HG03135 (cell line): ENCODE measurements at regions not wholly inside any gene's neighbourhood (a gene's known extent, or its start where the extent isn't known, plus 50 kb on each side); places are given as distances from the start of the nearest gene placed in this dataset.

ENCODE experiments used
- ATAC-seq: cut with Tn5 transposase; IDR thresholded peaks from one replicate; pipeline ENCODE4 v1.9.1; 2021; ENCODE audit warnings: mild to moderate bottlenecking, moderate library complexity; ENCODE audit not compliant: unreplicated experiment

DNA sequence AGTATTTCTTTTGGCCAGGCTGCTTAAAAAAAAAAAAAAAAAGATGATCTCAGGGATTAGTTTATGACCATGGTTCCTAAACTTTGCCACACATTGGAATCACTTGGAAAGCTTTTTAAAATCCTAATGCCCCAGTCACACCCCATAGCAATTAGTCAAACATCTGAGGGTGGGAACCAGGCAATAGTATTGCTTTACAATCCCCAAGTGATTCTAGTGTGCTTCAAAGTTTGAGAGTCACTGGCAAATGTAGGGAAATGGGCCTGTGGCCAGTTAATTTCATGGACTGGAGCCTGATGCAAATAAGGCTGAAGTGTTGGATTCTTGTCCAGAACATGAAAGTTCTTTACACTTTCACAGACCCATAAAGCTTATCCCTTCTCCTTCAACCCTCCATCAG is 374.6 kb upstream of the ESRRG start:
- no peak for ATAC-seq

DNA sequence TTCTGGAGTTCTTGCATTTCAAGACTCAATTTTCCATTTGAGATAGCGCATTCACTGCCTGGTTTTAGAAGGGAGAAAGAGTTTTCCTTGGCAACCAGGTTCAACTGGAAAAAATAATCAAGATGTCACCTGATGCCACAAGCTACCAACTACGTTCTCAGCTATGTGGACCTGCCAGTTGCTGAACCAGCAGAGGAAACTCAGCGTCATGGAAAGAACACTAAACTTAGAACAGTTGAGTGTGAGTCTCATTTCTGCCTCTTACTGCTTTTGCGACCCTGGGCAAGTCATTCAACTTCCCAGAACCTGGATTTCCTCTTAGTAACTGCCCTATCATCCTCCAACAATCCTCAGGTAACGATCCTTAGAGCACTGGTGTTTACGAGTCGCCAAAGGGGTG is 373.0 kb upstream of the ESRRG start:
- ATAC-seq, result no peak

DNA sequence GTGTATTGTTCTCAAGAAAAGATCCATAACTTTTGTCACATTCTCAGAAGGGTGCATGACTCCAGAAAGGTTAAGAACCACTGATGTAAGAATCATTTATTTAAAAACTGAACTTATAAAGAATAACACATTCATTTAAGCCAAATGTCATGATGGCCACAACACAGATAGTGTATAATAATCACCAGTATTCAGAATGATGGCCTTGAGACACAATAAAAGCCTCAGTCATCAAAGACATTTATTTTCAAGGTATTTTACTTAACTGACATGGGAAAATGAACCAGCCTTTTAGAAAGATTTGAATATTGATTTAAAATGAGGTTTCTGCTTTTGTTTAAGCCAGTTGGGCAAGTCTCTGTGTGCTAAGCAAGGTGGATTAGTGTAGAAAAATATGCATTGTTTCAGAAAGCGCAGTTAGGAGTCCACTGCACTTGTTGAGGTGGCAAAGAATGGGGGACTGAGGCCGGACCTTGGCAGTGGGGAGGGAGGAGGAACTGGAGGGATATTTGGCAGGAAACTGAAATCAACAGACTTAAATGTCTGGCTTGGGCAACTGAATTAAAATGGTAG is 371.9 kb upstream of the ESRRG start:
- ATAC-seq, result no peak

DNA sequence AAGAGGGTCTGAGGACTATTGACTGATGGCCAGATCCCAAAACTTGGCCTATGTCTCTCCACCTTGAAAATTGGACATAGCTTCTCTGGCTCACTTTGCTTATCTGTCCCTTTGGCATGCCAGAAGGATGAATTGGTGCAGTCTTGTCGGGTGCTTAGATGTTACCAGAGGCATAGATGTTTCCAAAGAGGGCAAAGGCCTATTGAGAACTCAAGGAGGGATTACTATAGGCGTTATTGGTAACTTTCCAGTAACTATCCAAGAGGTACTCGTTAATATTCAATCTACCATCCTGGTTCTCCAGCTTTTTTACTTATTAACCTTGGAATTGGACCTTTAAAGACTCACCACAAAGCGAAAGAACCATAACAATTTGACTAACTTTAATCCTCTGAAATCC is 368.3 kb upstream of the ESRRG start:
- ATAC-seq, result no peak

DNA sequence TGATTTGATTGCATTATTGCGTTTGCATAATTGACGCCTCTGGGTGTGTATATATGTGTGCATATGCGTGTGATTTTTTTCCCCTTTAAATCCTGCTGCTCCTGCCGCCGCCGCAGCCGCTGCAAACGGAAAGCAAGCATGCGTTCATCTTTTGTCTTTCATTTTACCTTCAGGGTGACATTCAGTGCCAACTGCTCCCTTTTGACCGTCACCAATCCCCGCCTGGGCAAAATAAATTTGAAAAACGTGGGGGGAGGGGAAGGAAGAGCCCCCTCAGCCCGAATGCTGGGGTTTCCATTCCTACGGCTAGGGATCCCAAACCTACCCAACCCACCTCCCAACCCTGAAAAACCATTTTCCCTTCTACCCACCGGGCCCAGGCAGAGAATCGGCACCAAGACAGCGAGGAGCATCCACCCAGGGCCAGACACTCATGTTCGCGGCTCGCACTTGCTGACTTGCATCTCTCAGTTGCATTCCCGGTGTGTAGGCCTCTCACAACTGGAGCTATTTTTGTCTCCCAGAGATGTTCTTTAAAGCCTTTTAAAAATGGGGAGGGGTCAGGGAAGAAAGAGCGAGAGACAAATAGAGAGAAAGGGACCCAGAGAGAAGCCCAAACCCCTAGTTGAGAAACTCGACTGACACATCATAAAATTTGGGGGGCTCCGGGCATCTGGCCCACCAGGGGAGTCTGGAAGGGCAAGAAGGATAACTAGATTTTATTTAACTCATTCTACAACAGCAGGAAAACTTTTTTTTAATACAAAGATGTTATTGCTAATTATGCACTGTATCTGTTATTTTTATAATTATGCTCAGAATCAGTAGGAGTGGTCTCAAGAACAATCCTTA is 367.1 kb upstream of the ESRRG start:
- ATAC-seq, result no peak

DNA sequence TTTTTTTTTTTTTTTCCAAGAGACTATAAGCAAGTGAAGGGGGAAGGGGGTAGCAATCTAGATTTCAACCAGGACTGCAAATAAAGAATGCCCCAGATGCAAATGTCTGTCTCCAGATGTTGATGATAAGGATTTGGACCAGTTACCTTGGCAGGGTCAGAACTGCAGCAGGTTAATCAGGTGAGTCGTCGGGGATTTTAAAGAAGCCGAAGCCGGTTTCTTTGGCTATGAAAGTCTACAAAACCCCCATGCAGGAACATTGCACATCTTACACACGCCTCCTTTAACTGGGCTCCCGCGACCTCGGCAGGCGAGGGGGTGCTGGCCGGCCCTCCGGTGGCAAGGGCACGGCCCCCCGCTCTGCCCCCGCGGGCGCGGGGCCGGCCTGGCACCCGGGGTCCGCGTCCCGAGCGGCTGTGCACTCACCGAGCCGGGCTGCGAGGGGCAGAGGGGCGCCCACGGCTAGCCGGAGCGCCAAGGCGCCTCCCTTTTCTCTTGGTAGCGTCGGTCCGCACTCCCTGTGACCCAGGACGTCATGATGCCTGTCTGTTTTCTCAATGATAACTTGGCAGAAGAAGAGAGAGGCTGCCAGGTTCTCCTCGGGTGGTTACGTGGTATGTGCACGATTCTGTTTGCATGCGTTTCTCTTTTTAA is 366.3 kb upstream of the ESRRG start:
- no peak for ATAC-seq

DNA sequence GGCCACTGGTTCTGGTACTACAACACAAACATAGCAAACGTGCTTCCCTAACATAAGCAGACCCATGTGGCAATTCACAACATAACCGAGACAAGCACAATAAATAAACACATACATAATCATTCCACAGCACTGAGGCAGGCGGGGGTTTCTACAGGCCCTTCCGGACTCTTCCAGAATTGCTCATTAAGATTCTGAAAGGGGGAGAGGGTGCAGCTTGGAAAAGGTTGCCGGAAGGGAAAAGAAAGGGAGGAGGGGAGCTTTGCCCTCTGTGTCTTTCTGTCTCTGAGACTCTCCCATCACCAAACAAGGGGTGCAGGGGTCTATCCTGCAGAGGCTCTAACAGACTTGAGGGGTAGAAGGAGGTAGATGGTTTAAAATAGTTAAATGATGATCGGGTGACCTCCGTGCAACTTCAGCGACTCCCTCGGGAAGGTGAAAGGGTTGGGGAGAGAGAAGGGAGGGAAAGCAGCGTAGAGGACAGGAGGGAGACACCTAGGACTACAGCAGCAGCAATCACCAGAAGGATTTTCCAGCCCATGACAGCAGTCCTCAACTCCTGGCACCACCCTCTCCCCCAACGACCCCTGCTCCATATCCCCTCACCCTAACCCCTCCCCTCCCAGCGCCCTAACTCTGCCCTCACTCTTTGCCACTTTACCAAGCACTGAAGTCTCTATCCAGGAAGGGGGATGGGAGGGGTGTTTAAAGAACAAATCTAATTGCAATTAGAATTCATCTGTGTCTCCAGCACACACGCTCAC is 365.5 kb upstream of the ESRRG start:
- ATAC-seq, result no peak

DNA sequence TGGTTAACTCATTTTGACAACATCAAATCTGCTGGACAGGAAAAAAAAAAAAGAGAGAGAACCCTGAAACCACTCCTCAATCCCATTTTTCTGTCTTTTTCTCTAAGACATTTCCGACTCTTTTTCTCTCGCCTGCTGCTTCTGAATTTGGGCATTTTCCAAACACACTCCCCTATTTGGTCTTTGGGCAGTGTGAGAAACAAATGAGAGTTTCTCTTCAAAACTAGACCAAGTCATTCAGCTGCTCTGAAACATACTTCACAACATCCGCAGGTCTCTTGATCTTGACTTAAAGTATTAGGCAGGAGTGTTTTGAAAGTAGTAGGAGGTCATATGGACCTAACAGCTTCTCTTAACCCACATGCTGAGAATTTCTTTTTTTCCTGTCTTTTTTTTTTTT is 364.8 kb upstream of the ESRRG start:
- no peak for ATAC-seq

DNA sequence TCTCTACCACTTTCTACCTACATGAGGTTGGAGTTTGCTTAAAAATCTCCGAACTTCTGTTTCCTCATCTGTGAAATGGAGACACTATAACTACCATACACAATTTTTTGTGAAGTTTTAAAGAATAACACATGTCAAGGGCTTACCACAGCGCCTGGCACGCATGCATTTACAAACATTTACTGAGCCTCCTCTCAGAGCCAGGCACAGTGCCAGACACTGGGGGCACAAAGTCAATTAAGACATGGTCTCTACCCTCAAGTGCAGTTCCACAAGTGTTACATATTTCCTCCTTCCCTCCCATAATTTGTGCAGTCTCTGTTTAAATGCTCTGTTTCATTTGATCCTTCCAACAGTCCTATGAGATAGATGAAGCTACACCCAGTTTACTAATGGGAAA is 356.4 kb upstream of the ESRRG start:
- no peak for ATAC-seq

DNA sequence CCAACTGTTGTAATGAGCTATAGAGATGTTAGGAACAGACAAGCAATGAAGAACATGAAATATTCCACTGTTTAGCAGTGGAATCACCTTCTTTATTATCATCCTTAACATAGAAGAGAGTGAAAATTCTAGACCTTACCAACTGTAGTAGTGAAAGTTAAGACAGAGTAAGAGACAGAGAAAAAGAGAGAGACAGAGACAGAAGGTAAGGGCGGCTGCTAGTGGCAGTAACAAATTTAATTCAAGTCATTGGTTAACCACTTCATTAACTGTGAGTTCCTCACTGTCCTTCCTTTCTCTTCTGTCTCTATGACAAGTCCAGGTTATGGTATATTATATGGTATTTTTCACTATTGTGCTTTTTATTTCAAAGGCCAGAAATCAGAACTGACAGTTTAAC is 355.7 kb upstream of the ESRRG start:
- ATAC-seq, result no peak

DNA sequence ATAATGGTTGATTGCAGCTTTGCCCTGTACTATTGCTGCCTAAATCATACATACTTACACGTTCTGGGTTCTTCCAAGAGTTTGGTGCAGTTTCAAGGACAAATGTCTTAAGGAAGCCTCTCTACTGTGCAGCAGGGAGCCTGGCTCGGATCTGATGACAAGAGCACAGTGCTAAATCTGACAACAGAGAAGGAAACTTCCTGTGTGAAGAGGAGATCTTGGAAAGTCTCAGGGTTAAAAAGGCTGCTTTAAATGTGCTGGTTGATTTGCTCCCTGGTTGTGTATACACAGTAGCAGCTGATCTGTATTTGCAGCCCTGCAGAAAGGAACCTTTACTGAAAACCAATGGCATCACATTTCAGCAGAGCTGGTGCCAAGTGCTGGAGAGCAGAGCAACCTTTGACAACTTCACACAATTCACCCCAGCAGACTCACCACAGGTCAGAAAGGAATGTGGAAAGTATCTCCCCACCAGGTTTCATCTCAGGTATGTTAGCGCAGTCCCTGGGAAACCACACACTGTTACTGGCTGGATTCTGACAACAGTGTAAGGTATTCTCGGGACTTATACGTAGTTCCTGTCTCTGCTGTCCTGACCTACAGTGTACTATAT is 355.0 kb upstream of the ESRRG start:
- no peak for ATAC-seq

DNA sequence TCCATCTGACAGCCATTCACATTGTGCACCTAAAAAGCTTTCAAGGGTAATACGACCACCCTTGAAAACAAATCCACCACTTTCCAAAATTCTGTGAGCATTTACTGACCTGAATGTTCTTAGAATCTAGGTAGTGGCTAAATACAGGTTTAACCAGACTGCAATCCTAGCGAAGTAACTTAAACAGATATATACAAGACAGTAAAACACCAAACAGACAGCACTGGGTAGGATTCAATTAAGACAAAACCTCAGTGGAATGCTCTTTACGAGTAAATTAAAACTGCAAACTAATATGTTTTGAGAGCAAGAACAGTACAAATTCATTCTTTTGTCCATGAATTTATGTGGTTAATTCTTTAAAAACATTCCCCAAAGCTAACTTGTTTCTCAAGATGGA is 354.2 kb upstream of the ESRRG start:
- no peak for ATAC-seq

DNA sequence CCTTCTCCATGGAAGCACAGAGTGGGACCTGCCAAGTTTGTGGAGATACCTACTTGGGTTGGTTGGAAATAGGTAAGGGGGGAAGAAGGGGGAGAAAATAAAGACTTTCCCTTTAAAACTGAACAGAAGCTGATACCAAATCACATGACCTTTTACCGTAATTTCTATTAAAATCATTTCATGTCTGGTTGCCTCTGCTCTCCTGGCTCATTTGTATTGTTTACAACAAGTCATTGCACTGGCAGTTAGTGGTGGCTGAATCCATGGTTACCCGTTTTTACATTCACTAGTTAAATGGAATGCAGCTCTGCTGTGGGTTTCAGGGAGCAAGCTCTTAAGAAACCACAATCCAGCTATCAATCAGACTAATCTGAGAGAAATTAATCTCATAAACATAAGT is 353.7 kb upstream of the ESRRG start:
- ATAC-seq, result no peak

DNA sequence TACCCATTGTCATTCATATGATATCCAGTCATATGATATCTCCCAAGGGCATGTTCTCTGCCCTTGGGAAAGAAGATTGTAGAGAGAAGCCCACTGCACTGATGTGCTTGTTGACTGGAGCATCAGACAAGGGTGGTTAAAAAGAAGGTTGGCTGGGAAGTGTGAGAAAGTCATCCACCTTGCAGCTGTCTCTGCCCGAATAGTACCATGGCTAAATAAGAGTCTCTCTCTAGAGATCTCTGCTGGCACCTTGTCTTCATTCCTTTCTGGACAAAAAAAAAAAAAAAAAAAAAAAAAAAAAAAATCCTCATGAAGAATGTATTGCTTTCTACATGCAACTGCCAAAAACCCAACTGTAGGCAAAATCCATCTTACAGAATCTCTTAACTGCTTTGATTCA is 349.7 kb upstream of the ESRRG start:
- no peak for ATAC-seq

DNA sequence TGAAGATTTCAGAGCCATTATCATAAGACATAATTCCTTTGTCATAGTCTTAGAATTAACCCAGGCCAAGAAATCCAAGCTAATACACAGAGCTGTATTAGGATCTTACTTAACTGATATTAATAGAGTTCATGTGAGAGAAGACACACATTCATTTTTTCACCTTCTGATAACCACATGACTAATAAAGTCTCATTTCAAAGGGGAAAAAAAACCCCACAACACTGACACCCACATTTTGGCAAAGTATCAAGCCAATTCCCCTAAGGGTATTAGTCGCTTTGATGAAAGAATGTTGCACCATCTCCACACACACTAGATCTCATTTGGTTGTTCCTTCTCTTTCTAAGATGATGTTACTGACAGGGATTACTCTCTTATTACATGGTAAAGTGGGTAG is 344.4 kb upstream of the ESRRG start:
- no peak for ATAC-seq

DNA sequence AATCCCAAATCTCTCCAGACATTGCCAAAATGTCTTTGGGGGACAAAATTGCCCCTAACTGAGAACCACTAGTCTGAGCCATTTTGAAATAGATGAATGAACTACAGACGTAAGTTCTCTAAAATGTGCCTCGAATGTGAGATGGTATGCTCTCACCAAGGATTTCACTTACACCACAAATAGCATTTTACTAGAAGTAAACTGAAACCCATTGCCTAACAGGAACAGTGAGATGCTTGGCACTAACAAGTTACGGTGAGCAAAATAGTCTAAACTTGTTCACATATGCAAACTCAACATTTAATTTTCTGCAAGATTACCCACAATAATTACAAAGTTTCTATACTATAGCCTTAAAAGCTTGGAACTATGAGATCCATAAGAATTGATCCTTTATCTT is 343.6 kb upstream of the ESRRG start:
- ATAC-seq, result no peak

DNA sequence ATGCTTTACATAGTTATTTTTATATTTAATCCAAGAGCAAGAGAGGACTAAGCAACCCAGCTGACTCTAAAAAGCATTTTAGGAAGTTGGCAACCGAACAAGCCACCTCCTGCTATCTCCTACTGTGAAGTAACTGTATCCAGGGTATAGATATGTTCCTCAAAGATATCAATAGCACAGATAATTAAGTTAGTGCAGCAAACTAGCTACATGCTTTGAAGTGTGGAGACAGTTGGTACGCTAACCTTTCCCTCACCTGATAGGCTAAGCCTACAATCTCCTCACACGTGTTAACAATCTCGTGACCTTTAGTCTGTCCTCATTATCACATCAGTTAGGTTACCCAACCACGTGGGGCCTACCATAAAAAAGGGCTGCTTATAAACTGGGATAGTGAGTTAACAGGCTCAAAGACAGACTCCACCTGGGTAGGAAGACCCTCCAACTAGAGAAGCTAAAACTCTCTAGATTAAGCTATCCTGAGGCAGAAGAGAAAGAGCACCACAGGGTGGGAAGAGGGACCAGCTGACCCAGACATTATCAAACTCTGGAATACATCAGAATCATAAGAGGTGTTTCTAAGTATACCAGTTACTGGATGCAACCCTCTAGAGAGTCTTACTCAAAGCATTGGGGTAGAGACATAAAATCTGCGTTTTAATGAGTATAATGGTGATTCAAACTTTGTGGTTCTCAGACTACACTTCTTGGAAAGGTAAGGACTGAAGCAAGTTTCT is 340.1 kb upstream of the ESRRG start:
- no peak for ATAC-seq

DNA sequence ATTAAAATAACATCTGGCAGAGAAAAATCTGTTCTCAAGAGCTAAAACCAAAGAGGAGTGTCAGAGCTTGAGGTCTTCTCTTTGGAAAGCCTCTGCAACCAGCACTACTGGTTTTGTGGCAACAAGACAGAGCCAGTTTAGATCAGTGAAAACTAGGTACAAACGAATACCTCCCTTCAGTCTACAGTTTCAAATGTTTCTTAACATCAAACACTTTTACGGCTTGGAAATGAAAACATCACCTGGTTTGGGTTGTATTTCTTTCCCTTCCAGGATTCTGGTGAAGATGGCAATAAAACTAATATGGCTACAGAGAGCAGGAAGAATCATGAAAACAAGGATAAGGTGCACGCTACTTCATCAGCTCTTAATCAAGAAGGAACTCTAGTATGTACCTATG is 339.4 kb upstream of the ESRRG start:
- ATAC-seq, result no peak

DNA sequence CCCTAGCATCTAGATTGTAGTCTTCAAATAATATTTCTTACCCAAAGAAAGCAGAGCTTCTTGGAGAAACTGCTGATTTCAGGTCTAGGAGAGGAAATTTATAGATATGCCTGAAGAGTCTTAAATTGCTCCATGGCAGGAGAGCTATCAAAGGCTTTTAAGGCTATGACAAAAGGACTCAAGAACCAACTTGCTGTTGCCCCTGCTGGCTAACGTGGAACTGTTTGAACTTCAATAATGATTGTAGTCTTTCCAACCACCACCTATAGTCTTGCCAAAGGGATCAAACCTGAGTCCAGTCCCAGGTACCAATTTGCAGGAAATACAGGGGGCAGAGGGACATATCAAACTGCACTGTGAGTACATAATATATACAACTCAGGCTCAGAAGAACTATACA is 336.2 kb upstream of the ESRRG start:
- ATAC-seq, result no peak

DNA sequence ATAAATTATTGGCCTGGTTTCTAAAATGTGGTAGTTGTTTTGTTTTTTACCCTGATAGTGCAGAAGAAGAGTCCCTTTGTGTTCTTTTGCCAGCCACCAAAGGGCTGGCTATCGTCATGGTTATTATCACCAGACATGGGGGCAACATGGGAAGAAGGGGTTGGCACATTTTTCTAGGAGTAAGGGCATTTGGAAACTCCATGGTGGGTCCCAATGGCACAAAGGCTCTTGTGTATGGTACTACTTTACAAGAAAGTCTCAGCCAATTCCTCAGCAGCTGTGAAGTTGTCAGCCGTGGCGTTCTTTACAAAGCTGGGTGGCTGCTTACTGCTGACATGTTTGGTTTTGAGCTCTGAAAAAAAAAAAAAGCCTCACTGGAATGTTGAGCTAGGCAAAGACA is 330.4 kb upstream of the ESRRG start:
- ATAC-seq, result no peak

DNA sequence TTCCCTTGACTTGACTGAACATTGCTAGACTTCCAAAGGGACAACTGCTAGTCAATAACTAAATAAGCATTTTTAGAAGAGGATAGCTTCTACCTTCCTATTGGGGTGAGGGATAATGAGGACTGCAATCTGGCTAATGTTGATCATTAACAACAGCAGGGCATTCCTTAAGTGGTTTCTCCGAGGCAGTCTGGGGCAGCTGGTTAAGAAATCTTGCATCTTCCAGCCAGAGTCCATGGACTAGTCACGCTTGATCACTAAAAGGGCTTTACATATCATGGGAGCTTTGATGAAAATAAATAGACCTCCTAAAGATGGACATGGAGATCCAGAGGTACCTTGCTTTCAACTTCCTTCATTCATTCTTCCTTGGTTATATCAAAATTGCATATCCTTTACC is 329.4 kb upstream of the ESRRG start:
- no peak for ATAC-seq
